DND-41 (cell line): ENCODE measurements at regions not wholly inside any gene's neighbourhood (a gene's known extent, or its start where the extent isn't known, plus 50 kb on each side); places are given as distances from the start of the nearest gene placed in this dataset.

ENCODE experiments used
- CTCF ChIP-seq: IDR thresholded peaks from 2 replicates; pipeline ENCODE4 v1.5.1; 2012; ENCODE audit warnings: borderline replicate concordance, low read length, moderate library complexity, mild to moderate bottlenecking; ENCODE audit not compliant: poor library complexity, severe bottlenecking; ENCODE audit errors: extremely low read depth
- EZH2 ChIP-seq: IDR thresholded peaks from 3 replicates; pipeline ENCODE4 v1.6.1; 2012; ENCODE audit warnings: borderline replicate concordance, low read depth, mild to moderate bottlenecking, moderate library complexity, low read length, inconsistent platforms; ENCODE audit not compliant: severe bottlenecking

GRCh38 chr4:128451270-128451905 lies 163.8 kb upstream of the PGRMC2 start:
- TF ChIP-seq CTCF (no peak), EZH2 (no peak)
